GM12872 (cell line): ENCODE measurements at regions not wholly inside any gene's neighbourhood (a gene's known extent, or its start where the extent isn't known, plus 50 kb on each side); places are given as distances from the start of the nearest gene placed in this dataset.

Source experiments
- TF ChIP-seq, protein P1 (sequence below): IDR thresholded peaks from 3 replicates; pipeline ENCODE4 v1.5.1; 2011; ENCODE audit warnings: low read depth, mild to moderate bottlenecking, low read length, moderate library complexity; ENCODE audit not compliant: insufficient read depth

GRCh38 chr13:67283637-67284036, 53.5 kb upstream of the PCDH9 start:
- TF ChIP-seq, protein P1, sequence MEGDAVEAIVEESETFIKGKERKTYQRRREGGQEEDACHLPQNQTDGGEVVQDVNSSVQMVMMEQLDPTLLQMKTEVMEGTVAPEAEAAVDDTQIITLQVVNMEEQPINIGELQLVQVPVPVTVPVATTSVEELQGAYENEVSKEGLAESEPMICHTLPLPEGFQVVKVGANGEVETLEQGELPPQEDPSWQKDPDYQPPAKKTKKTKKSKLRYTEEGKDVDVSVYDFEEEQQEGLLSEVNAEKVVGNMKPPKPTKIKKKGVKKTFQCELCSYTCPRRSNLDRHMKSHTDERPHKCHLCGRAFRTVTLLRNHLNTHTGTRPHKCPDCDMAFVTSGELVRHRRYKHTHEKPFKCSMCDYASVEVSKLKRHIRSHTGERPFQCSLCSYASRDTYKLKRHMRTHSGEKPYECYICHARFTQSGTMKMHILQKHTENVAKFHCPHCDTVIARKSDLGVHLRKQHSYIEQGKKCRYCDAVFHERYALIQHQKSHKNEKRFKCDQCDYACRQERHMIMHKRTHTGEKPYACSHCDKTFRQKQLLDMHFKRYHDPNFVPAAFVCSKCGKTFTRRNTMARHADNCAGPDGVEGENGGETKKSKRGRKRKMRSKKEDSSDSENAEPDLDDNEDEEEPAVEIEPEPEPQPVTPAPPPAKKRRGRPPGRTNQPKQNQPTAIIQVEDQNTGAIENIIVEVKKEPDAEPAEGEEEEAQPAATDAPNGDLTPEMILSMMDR = no peak

DNA sequence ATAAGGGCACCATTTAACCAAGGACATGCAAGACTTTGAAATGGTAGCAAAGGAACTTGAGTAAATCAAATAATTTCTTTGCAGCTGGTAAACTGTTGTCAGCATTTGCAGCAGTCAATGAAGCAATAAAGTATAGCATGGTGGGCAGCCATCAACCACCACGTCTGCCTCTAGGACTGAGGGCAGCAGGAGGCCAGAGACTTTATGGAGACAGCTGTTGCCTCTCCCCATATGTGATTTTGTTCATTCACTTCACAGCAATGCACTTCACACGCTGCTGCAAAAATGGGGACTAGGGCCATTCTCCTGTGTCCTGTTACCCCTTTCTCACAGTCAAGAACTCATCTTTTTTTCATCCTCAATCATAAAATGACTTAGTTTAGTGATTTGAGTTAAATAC, 51.3 kb upstream of the PCDH9 start:
- TF ChIP-seq, protein P1 = no peak
